ENCODE measurements at regions not wholly inside any gene's neighbourhood (a gene's known extent, or its start where the extent isn't known, plus 50 kb on each side); places are given as distances from the start of the nearest gene placed in this dataset.
"Not testable (repeated sequence)": the region's sequence is repeated elsewhere in the genome, so short reads cannot be mapped to it uniquely, and the experiment has no call there.

GRCh38 chr9:81314490-81314889 lies 374.9 kb downstream of the TLE1 start:
- H3K79me2 ChIP-seq (ENCODE audit: control insufficient read depth, low read length): no peaks in the 10 kb centered on the region
- no peaks in the 10 kb centered on the region for H4K20me1 ChIP-seq (ENCODE audit: control insufficient read depth, insufficient read depth, low read depth, low read length)
- no peaks in the 10 kb centered on the region for H3K9me3 ChIP-seq (ENCODE audit: control insufficient read depth, insufficient read depth, low read length)
- no peaks in the 10 kb centered on the region for H3F3A ChIP-seq (ENCODE audit: control insufficient read depth, insufficient read depth)
- no peak overlapping the region for H3K4me3 ChIP-seq (ENCODE audit: low read length)
- H3K27me3 ChIP-seq (ENCODE audit: control insufficient read depth, low read length): no peaks in the 10 kb centered on the region
- no peaks in the 10 kb centered on the region for H3K9me2 ChIP-seq (replicated peaks; ENCODE audit: control insufficient read depth, low read length)
- no peak overlapping the region for H3K4me2 ChIP-seq (ENCODE audit: low read length)
- no peaks in the 10 kb centered on the region for H3K36me3 ChIP-seq (ENCODE audit: control insufficient read depth, low read length)
- TF ChIP-seq CTCF (IDR thresholded peaks at IDR 0.05; ENCODE audit: low read depth, low read length, poor library complexity, severe bottlenecking) (no peak), EZH2phosphoT487 (IDR thresholded peaks at IDR 0.05; ENCODE audit: borderline replicate concordance, low read length) (no peak)
- no peaks in the 10 kb centered on the region for H3K4me1 ChIP-seq (ENCODE audit: control insufficient read depth, low read length)
- no peak overlapping the region for H3K27ac ChIP-seq (ENCODE audit: low read depth, low read length)

- Histone ChIP-seq H3K4me2 (ENCODE audit: low read length) (no peak overlapping the region), H3K36me3 (ENCODE audit: control insufficient read depth, low read length) (no peaks in the 10 kb centered on the region), H3K9me2 (replicated peaks; ENCODE audit: control insufficient read depth, low read length) (no peaks in the 10 kb centered on the region), H3K27me3 (ENCODE audit: control insufficient read depth, low read length) (no peaks in the 10 kb centered on the region), H3K27ac (ENCODE audit: low read depth, low read length) (no peak overlapping the region), H3K79me2 (ENCODE audit: control insufficient read depth, low read length) (no peaks in the 10 kb centered on the region), H3K9me3 (ENCODE audit: control insufficient read depth, insufficient read depth, low read length) (no peaks in the 10 kb centered on the region), H3K4me1 (ENCODE audit: control insufficient read depth, low read length) (no peaks in the 10 kb centered on the region), H3F3A (ENCODE audit: control insufficient read depth, insufficient read depth) (no peaks in the 10 kb centered on the region), H3K4me3 (ENCODE audit: low read length) (no peak overlapping the region), H4K20me1 (ENCODE audit: control insufficient read depth, insufficient read depth, low read depth, low read length) (no peaks in the 10 kb centered on the region)
- TF ChIP-seq CTCF (IDR thresholded peaks at IDR 0.05; ENCODE audit: low read depth, low read length, poor library complexity, severe bottlenecking) (no peak), EZH2phosphoT487 (IDR thresholded peaks at IDR 0.05; ENCODE audit: borderline replicate concordance, low read length) (no peak)
Observed at GRCh38 chr9:81313877-81314276, 375.5 kb downstream of the TLE1 start.

- H3K79me2 ChIP-seq (ENCODE audit: control insufficient read depth, low read length): no peaks in the 10 kb centered on the region
- TF ChIP-seq CTCF (IDR thresholded peaks at IDR 0.05; ENCODE audit: low read depth, low read length, poor library complexity, severe bottlenecking) (no peak), EZH2phosphoT487 (IDR thresholded peaks at IDR 0.05; ENCODE audit: borderline replicate concordance, low read length) (no peak)
- no peaks in the 10 kb centered on the region for H4K20me1 ChIP-seq (ENCODE audit: control insufficient read depth, insufficient read depth, low read depth, low read length)
- H3F3A ChIP-seq (ENCODE audit: control insufficient read depth, insufficient read depth): no peaks in the 10 kb centered on the region
- no peak overlapping the region for H3K27ac ChIP-seq (ENCODE audit: low read depth, low read length)
- no peaks in the 10 kb centered on the region for H3K9me2 ChIP-seq (replicated peaks; ENCODE audit: control insufficient read depth, low read length)
- no peaks in the 10 kb centered on the region for H3K36me3 ChIP-seq (ENCODE audit: control insufficient read depth, low read length)
- H3K4me2 ChIP-seq (ENCODE audit: low read length): no peak overlapping the region
- no peaks in the 10 kb centered on the region for H3K27me3 ChIP-seq (ENCODE audit: control insufficient read depth, low read length)
- H3K9me3 ChIP-seq (ENCODE audit: control insufficient read depth, insufficient read depth, low read length): no peaks in the 10 kb centered on the region
- H3K4me3 ChIP-seq (ENCODE audit: low read length): no peak overlapping the region
- H3K4me1 ChIP-seq (ENCODE audit: control insufficient read depth, low read length): no peaks in the 10 kb centered on the region
Observed at GRCh38 chr9:81312346-81312745, 377.0 kb downstream of the TLE1 start.

GRCh38 chr9:81308404-81308803 lies 380.9 kb downstream of the TLE1 start:
- H3K79me2 ChIP-seq (ENCODE audit: control insufficient read depth, low read length): no peaks in the 10 kb centered on the region
- TF ChIP-seq EZH2phosphoT487 (IDR thresholded peaks at IDR 0.05; ENCODE audit: borderline replicate concordance, low read length) (no peak), CTCF (IDR thresholded peaks at IDR 0.05; ENCODE audit: low read depth, low read length, poor library complexity, severe bottlenecking) (no peak)
- no peak overlapping the region for H3K4me2 ChIP-seq (ENCODE audit: low read length)
- H4K20me1 ChIP-seq (ENCODE audit: control insufficient read depth, insufficient read depth, low read depth, low read length): no peaks in the 10 kb centered on the region
- no peak overlapping the region for H3K27ac ChIP-seq (ENCODE audit: low read depth, low read length)
- no peaks in the 10 kb centered on the region for H3K4me1 ChIP-seq (ENCODE audit: control insufficient read depth, low read length)
- no peaks in the 10 kb centered on the region for H3K9me2 ChIP-seq (replicated peaks; ENCODE audit: control insufficient read depth, low read length)
- no peaks in the 10 kb centered on the region for H3F3A ChIP-seq (ENCODE audit: control insufficient read depth, insufficient read depth)
- H3K27me3 ChIP-seq (ENCODE audit: control insufficient read depth, low read length): no peaks in the 10 kb centered on the region
- H3K9me3 ChIP-seq (ENCODE audit: control insufficient read depth, insufficient read depth, low read length): no peaks in the 10 kb centered on the region
- no peaks in the 10 kb centered on the region for H3K36me3 ChIP-seq (ENCODE audit: control insufficient read depth, low read length)
- H3K4me3 ChIP-seq (ENCODE audit: low read length): no peak overlapping the region

GRCh38 chr9:81307791-81308190 lies 381.6 kb downstream of the TLE1 start:
- not testable (repeated sequence) for H3K4me2 ChIP-seq (ENCODE audit: low read length); H3K27ac ChIP-seq (ENCODE audit: low read depth, low read length); H3K4me3 ChIP-seq (ENCODE audit: low read length); H3K36me3 ChIP-seq (ENCODE audit: control insufficient read depth, low read length); H4K20me1 ChIP-seq (ENCODE audit: control insufficient read depth, insufficient read depth, low read depth, low read length); H3F3A ChIP-seq (ENCODE audit: control insufficient read depth, insufficient read depth); H3K27me3 ChIP-seq (ENCODE audit: control insufficient read depth, low read length); H3K9me2 ChIP-seq (replicated peaks; ENCODE audit: control insufficient read depth, low read length); H3K79me2 ChIP-seq (ENCODE audit: control insufficient read depth, low read length); H3K4me1 ChIP-seq (ENCODE audit: control insufficient read depth, low read length); H3K9me3 ChIP-seq (ENCODE audit: control insufficient read depth, insufficient read depth, low read length)
